HEK293 (cell line): ENCODE measurements at regions not wholly inside any gene's neighbourhood (a gene's known extent, or its start where the extent isn't known, plus 50 kb on each side); places are given as distances from the start of the nearest gene placed in this dataset.

Experiments used
- CTCF ChIA-PET: fragments of 350-600 bp; formaldehyde crosslinking; extraction: SDS; loops from one replicate; lab custom pipeline; 2021; ENCODE audit warnings: antibody characterized with exemption; lab: Yijun Ruan, JAX
- POLR2A ChIA-PET: fragments of 300-600 bp; formaldehyde crosslinking; extraction: SDS; loops from one replicate; lab custom pipeline; 2020; ENCODE audit warnings: antibody characterized with exemption, inconsistent platforms; lab: Yijun Ruan, JAX
- H3K27ac ChIP-seq: fragments of 200-500 bp; sonication (Bioruptor generic); 2 replicates; pipeline ENCODE4 v1.5.1; 2014; ENCODE audit warnings: low read depth, low read length, control low read depth, inconsistent platforms; ENCODE audit errors: extremely low read depth
- H3K36me3 ChIP-seq, 2 experiments: fragments of 200-500 bp in 1 of 2; sonication (Bioruptor generic) in 1 of 2; 1 replicate in 1 of 2; 2 replicates in 1 of 2; pipeline ENCODE4 v1.5.1; 2014 to 2017; ENCODE audit warnings: inconsistent platforms in 2 of 2, low read length in 2 of 2; ENCODE audit not compliant: control insufficient read depth in 2 of 2, insufficient read depth in 1 of 2
- H3K4me1 ChIP-seq: fragments of 200-500 bp; sonication (Bioruptor generic); 2 replicates; pipeline ENCODE4 v1.5.1; 2014; ENCODE audit warnings: mild to moderate bottlenecking, low read length, inconsistent platforms; ENCODE audit not compliant: control insufficient read depth, insufficient read depth
- H3K4me3 ChIP-seq: 2 replicates; pipeline ENCODE4 v1.5.1; 2011; ENCODE audit warnings: low read depth, mild to moderate bottlenecking, control low read depth, low read length, moderate library complexity
- H3K9me3 ChIP-seq: fragments of 200-500 bp; sonication (Bioruptor generic); 2 replicates; pipeline ENCODE4 v1.5.1; 2014; ENCODE audit warnings: low read depth, low read length, inconsistent platforms; ENCODE audit not compliant: control insufficient read depth, insufficient read depth
- AEBP2 ChIP-seq: fragments of 450-650 bp; formaldehyde crosslinking; IDR thresholded peaks from 2 replicates; pipeline ENCODE4 v1.5.1; 2016; ENCODE audit warnings: missing biosample characterization, missing genetic modification characterization, borderline replicate concordance
- BCL11B ChIP-seq: fragments of 450-650 bp; formaldehyde crosslinking; IDR thresholded peaks from 2 replicates; pipeline ENCODE4 v1.5.1; 2016; ENCODE audit warnings: low read depth, missing biosample characterization, missing genetic modification characterization
- BCL6B ChIP-seq: fragments of 450-650 bp; formaldehyde crosslinking; IDR thresholded peaks from 2 replicates; pipeline ENCODE4 v1.5.1; 2017; ENCODE audit warnings: missing biosample characterization, missing genetic modification characterization
- HOXC10 ChIP-seq: sonication (generic); formaldehyde crosslinking; IDR thresholded peaks from 2 replicates; pipeline ENCODE4 v1.8.1; 2023; ENCODE audit warnings: mild to moderate bottlenecking, missing genetic modification reagents
- PBX3 ChIP-seq: sonication (generic); formaldehyde crosslinking; IDR thresholded peaks from 2 replicates; pipeline ENCODE4 v1.8.1; 2022; ENCODE audit warnings: mild to moderate bottlenecking, moderate library complexity, missing genetic modification reagents
- REPIN1 ChIP-seq: fragments of 450-650 bp; formaldehyde crosslinking; IDR thresholded peaks from 2 replicates; pipeline ENCODE4 v1.5.1; 2017; ENCODE audit warnings: missing biosample characterization, missing genetic modification characterization, low read depth
- REST ChIP-seq: fragments of 450-650 bp; formaldehyde crosslinking; IDR thresholded peaks from 2 replicates; pipeline ENCODE4 v1.5.1; 2016; ENCODE audit warnings: missing biosample characterization, missing genetic modification characterization
- ZBTB17 ChIP-seq: fragments of 450-650 bp; formaldehyde crosslinking; IDR thresholded peaks from 2 replicates; pipeline ENCODE4 v1.5.1; 2016; ENCODE audit warnings: missing biosample characterization, missing genetic modification characterization
- ZBTB48 ChIP-seq: fragments of 450-650 bp; formaldehyde crosslinking; IDR thresholded peaks from 2 replicates; pipeline ENCODE4 v1.5.1; 2016; ENCODE audit warnings: missing biosample characterization, missing genetic modification characterization
- ZBTB49 ChIP-seq: fragments of 450-650 bp; formaldehyde crosslinking; IDR thresholded peaks from 2 replicates; pipeline ENCODE4 v1.5.1; 2016; ENCODE audit warnings: missing biosample characterization, missing genetic modification characterization, low read depth
- ZBTB8A ChIP-seq: fragments of 450-650 bp; formaldehyde crosslinking; IDR thresholded peaks from 2 replicates; pipeline ENCODE4 v1.5.1; 2016; ENCODE audit warnings: missing biosample characterization, missing genetic modification characterization
- ZIC2 ChIP-seq: fragments of 450-650 bp; formaldehyde crosslinking; IDR thresholded peaks from 2 replicates; pipeline ENCODE4 v1.5.1; 2016; ENCODE audit warnings: missing biosample characterization, missing genetic modification characterization
- ZNF202 ChIP-seq: fragments of 450-650 bp; formaldehyde crosslinking; IDR thresholded peaks from 2 replicates; pipeline ENCODE4 v1.5.1; 2016; ENCODE audit warnings: missing biosample characterization, missing genetic modification characterization, borderline replicate concordance
- ZNF280C ChIP-seq: fragments of 450-650 bp; formaldehyde crosslinking; IDR thresholded peaks from 2 replicates; pipeline ENCODE4 v1.5.1; 2016; ENCODE audit warnings: missing biosample characterization, missing genetic modification characterization
- ZNF354C ChIP-seq: fragments of 450-650 bp; formaldehyde crosslinking; IDR thresholded peaks from 2 replicates; pipeline ENCODE4 v1.5.1; 2016; ENCODE audit warnings: missing biosample characterization, missing genetic modification characterization, low read depth, borderline replicate concordance
- ZNF404 ChIP-seq: fragments of 450-650 bp; formaldehyde crosslinking; IDR thresholded peaks from 2 replicates; pipeline ENCODE4 v1.5.1; 2017; ENCODE audit warnings: missing biosample characterization, missing genetic modification characterization
- ZNF548 ChIP-seq: fragments of 450-650 bp; formaldehyde crosslinking; IDR thresholded peaks from 2 replicates; pipeline ENCODE4 v1.5.1; 2016; ENCODE audit warnings: missing biosample characterization, missing genetic modification characterization
- ZNF561 ChIP-seq: fragments of 450-650 bp; IDR thresholded peaks from 2 replicates; pipeline ENCODE4 v1.5.1; 2018; ENCODE audit warnings: missing biosample characterization, missing genetic modification characterization, borderline replicate concordance
- ZNF621 ChIP-seq: fragments of 450-650 bp; formaldehyde crosslinking; IDR thresholded peaks from 2 replicates; pipeline ENCODE4 v1.5.1; 2017; ENCODE audit warnings: missing biosample characterization, missing genetic modification characterization
- ZNF658 ChIP-seq: fragments of 450-650 bp; formaldehyde crosslinking; IDR thresholded peaks from 2 replicates; pipeline ENCODE4; 2016; ENCODE audit warnings: missing biosample characterization, missing genetic modification characterization
- ZNF843 ChIP-seq: fragments of 450-650 bp; formaldehyde crosslinking; IDR thresholded peaks from 2 replicates; pipeline ENCODE4 v1.5.1; 2016; ENCODE audit warnings: missing biosample characterization, missing genetic modification characterization
- ZSCAN23 ChIP-seq: fragments of 450-650 bp; formaldehyde crosslinking; IDR thresholded peaks from 2 replicates; pipeline ENCODE4 v1.5.1; 2016; ENCODE audit warnings: missing biosample characterization, missing genetic modification characterization
- ZSCAN30 ChIP-seq: fragments of 450-650 bp; IDR thresholded peaks from 2 replicates; pipeline ENCODE4 v1.5.1; 2018; ENCODE audit warnings: missing biosample characterization, mild to moderate bottlenecking, missing genetic modification characterization, moderate library complexity

- no peak for TF ChIP-seq ZBTB48 (tag by site-specific recombination)
- no peak for TF ChIP-seq ZNF202 (tag by site-specific recombination)
- TF ChIP-seq, all 188 proteins: peak for 0
These were observed 303.8 kb upstream of the KLF3 start (continued) for GRCh38 chr4:38360201-38360600.

- Histone ChIP-seq H3K36me3 (no peaks in the 10 kb centered on the region), H3K27ac (no peak overlapping the region), H3K9me3 (no peaks in the 10 kb centered on the region), H3K4me3 (no peak overlapping the region), H3K4me1 (peaks cover 4% of the 10 kb centered on the region; the same call in 1 of the 2 replicates)
- ChIA-PET CTCF (interaction anchor here (1.7 kb wide), 1 partner anchor 45 kb away, joined by 4 read pairs; no protein-coding TSS in a partner anchor), POLR2A (no interaction called here)
- no peak for TF ChIP-seq ZNF658 (tag by site-specific recombination)
- TF ChIP-seq ZNF404 (tag by site-specific recombination), result no peak
- no peak for TF ChIP-seq PBX3
- no peak for TF ChIP-seq ZNF561 (tag by site-specific recombination)
- no peak for TF ChIP-seq BCL11B (tag by site-specific recombination)
- no peak for TF ChIP-seq ZSCAN23 (tag by site-specific recombination)
- no peak for TF ChIP-seq ZBTB17
- 0 out of 2 replicates have a peak, but pooled peaks have one; percentile 7 for TF ChIP-seq BCL6B (tag by site-specific recombination)
- peak; percentile 93 for TF ChIP-seq ZNF843
- TF ChIP-seq AEBP2 (tag by site-specific recombination), result no peak
- TF ChIP-seq ZIC2 (tag by site-specific recombination), result peak; percentile 36; the same call in 1 of the 2 replicates
- TF ChIP-seq REPIN1 (tag by site-specific recombination), result no peak
- TF ChIP-seq ZBTB8A (tag by site-specific recombination), result peak; percentile 27; the same call in 1 of the 2 replicates
- TF ChIP-seq ZNF548 (tag by site-specific recombination), result no peak
- no peak for TF ChIP-seq ZSCAN30 (tag by site-specific recombination)
- TF ChIP-seq REST (tag by site-specific recombination), result no peak
- no peak for TF ChIP-seq HOXC10 (CRISPR knock-in tag)
- no peak for TF ChIP-seq ZBTB49 (tag by site-specific recombination)
- no peak for TF ChIP-seq ZNF621 (tag by site-specific recombination)
- no peak for TF ChIP-seq ZNF354C (tag by site-specific recombination)
- TF ChIP-seq ZNF280C, result no peak
These were observed 299.5 kb upstream of the KLF3 start for GRCh38 chr4:38364383-38364963.
